CD14-positive monocyte (primary cell): ENCODE measurements at regions not wholly inside any gene's neighbourhood (a gene's known extent, or its start where the extent isn't known, plus 50 kb on each side); places are given as distances from the start of the nearest gene placed in this dataset.

Experiments used
- DNase-seq, 3 donors: peaks; one replicate each; pipeline ENCODE4 v3.0.0-alpha.2; 2011 to 2022
- H2AFZ ChIP-seq: 2 replicates; pipeline ENCODE4 v1.6.0; 2012; ENCODE audit warnings: mild to moderate bottlenecking, low read depth, low read length, inconsistent platforms; ENCODE audit not compliant: insufficient read depth, poor library complexity, severe bottlenecking
- H3K27ac ChIP-seq, 2 donors: 1 replicate in 1 of 2; 2 replicates in 1 of 2; pipeline ENCODE4 v1.5.1; 2012 to 2013; ENCODE audit warnings: low read length in 2 of 2, control low read depth in 1 of 2, inconsistent platforms in 1 of 2, low read depth in 1 of 2, mild to moderate bottlenecking in 1 of 2
- H3K27me3 ChIP-seq, 2 donors: one replicate each; pipeline versions ENCODE4 v1.6.0 to v1.6.1; 2011 to 2013; ENCODE audit warnings: low read length in 2 of 2; ENCODE audit not compliant: control insufficient read depth in 2 of 2, insufficient read depth in 2 of 2
- H3K36me3 ChIP-seq, 2 donors: replicated peaks in 1 of 2; 1 replicate in 1 of 2; 2 replicates in 1 of 2; pipeline versions ENCODE4 v1.5.1 to v1.6.1; 2012 to 2013; ENCODE audit warnings: low read length in 2 of 2, control low read depth in 1 of 2, inconsistent platforms in 1 of 2, mild to moderate bottlenecking in 1 of 2; ENCODE audit not compliant: insufficient read depth in 2 of 2, control insufficient read depth in 1 of 2
- H3K4me1 ChIP-seq, 2 donors: 1 replicate in 1 of 2; 2 replicates in 1 of 2; pipeline versions ENCODE4 v1.5.1 to v1.6.1; 2012 to 2013; ENCODE audit warnings: low read length in 2 of 2, control low read depth in 1 of 2, inconsistent platforms in 1 of 2, mild to moderate bottlenecking in 1 of 2, moderate library complexity in 1 of 2; ENCODE audit not compliant: insufficient read depth in 2 of 2, control insufficient read depth in 1 of 2
- H3K4me2 ChIP-seq: replicated peaks from 2 replicates; pipeline ENCODE3; 2012; ENCODE audit warnings: low read length, moderate library complexity, mild to moderate bottlenecking; ENCODE audit not compliant: poor library complexity, severe bottlenecking; ENCODE audit errors: extremely low read depth
- H3K4me3 ChIP-seq, 3 experiments: fragments of 200-600 bp in 1 of 3; sonication (generic) in 1 of 3; replicated peaks in 1 of 3; 1 replicate in 2 of 3; 2 replicates in 1 of 3; pipeline ENCODE4 v1.5.1; 2011 to 2013; ENCODE audit warnings: low read length in 3 of 3, mild to moderate bottlenecking in 3 of 3, control low read depth in 2 of 3, low read depth in 2 of 3, inconsistent platforms in 1 of 3, moderate library complexity in 1 of 3
- H3K79me2 ChIP-seq: 2 replicates; pipeline ENCODE4 v1.6.0; 2012; ENCODE audit warnings: mild to moderate bottlenecking, control low read depth, inconsistent platforms, low read length, moderate library complexity; ENCODE audit not compliant: insufficient read depth
- H3K9ac ChIP-seq: 2 replicates; pipeline ENCODE4 v1.6.0; 2017; ENCODE audit warnings: low read length, mild to moderate bottlenecking; ENCODE audit not compliant: insufficient read depth, poor library complexity, severe bottlenecking
- H3K9me3 ChIP-seq, 2 donors: replicated peaks in 1 of 2; 1 replicate in 1 of 2; 2 replicates in 1 of 2; pipeline versions ENCODE4 v1.5.1 to v1.6.1; 2012 to 2013; ENCODE audit warnings: low read length in 2 of 2, control low read depth in 1 of 2; ENCODE audit not compliant: control insufficient read depth in 1 of 2, insufficient read depth in 1 of 2
- H4K20me1 ChIP-seq: 2 replicates; pipeline ENCODE4 v1.6.0; 2012; ENCODE audit warnings: mild to moderate bottlenecking, low read length, control low read depth, moderate library complexity; ENCODE audit not compliant: insufficient read depth
- H3K27ac Mint-ChIP-seq, 7 donors: one replicate each; pipeline ENCODE4 v1.8.0; 2020; ENCODE audit warnings: mild to moderate bottlenecking in 7 of 7, mixed read lengths in 7 of 7, moderate library complexity in 6 of 7, inconsistent platforms in 2 of 7
- H3K27me3 Mint-ChIP-seq, 3 donors: one replicate each; pipeline ENCODE4 v1.8.0; 2021 to 2022; ENCODE audit warnings: low read depth in 3 of 3, mild to moderate bottlenecking in 3 of 3, mixed read lengths in 3 of 3, moderate library complexity in 3 of 3, inconsistent platforms in 1 of 3
- H3K36me3 Mint-ChIP-seq, 2 donors: one replicate each; pipeline ENCODE4 v1.8.0; 2020; ENCODE audit warnings: mixed read lengths in 2 of 2, inconsistent platforms in 1 of 2, mild to moderate bottlenecking in 1 of 2
- H3K4me1 Mint-ChIP-seq: one replicate; pipeline ENCODE4 v1.8.0; 2020; ENCODE audit warnings: mild to moderate bottlenecking, mixed read lengths
- H3K4me3 Mint-ChIP-seq, 2 donors: one replicate each; pipeline ENCODE4 v1.8.0; 2020; ENCODE audit warnings: mild to moderate bottlenecking in 2 of 2, mixed read lengths in 2 of 2, moderate library complexity in 1 of 2
- H3K9me3 Mint-ChIP-seq, 7 donors: one replicate each; pipeline ENCODE4 v1.8.0; 2020 to 2022; ENCODE audit warnings: mixed read lengths in 7 of 7, mild to moderate bottlenecking in 6 of 7, moderate library complexity in 6 of 7, inconsistent platforms in 2 of 7
- WGBS: methylation state at CpG from one replicate; pipeline ENCODE4 v1.1.5; 2013; ENCODE audit warnings: missing lambda C conversion rate; ENCODE audit not compliant: insufficient coverage; 5-methylcytosine and 5-hydroxymethylcytosine counted together
- intact Hi-C, 2 donors: fragments of 100-400 bp; cut with micrococcal nuclease; formaldehyde crosslinking; loops; one replicate each; pipeline versions ENCODE4 v1.15.0 to v1.15.1; 2023
- TF ChIP-seq, protein P1 (sequence below): fragments of 200-600 bp; IDR thresholded peaks from one replicate; pipeline ENCODE4 v1.8.0; 2022; ENCODE audit warnings: antibody characterized with exemption, mild to moderate bottlenecking

DNA sequence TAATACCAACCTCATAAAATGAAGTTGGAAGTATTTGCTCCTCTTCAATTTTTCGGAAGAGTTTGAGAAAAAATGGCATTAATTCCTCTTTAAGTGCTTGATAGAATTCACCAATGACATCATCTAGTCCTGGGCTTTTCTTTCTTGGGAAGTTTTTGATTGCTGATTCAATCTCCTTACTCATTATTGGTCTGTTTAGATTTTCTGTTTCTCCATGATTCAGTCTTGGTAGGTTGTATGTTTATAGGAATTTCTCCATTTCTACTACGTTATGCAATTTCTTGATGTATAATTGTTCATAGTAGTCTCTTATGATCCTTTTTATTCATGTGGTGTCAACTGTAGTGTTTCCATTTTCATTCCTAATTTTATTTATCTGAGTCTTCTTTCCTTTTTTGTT, 141.5 kb upstream of the PRNP start:
- no peak for DNase-seq
- H3K4me3 Mint-ChIP-seq, result no peak overlapping the region
- Histone ChIP-seq H3K4me1 (no peaks in the 10 kb centered on the region), H3K79me2 (no peaks in the 10 kb centered on the region), H4K20me1 (no peaks in the 10 kb centered on the region), H3K9me3 (no peaks in the 10 kb centered on the region), H3K9ac (no peak overlapping the region), H3K36me3 (no peaks in the 10 kb centered on the region), H3K27me3 (peaks cover 5 to 8% of the 10 kb centered on the region in 2 donors), H2AFZ (no peak overlapping the region), H3K27ac (no peak overlapping the region), H3K4me3 (no peak overlapping the region), H3K4me2 (no peak overlapping the region)
- peaks cover 7 to 17% (median 12%) of the 10 kb centered on the region in 3 donors for H3K27me3 Mint-ChIP-seq
- no peak overlapping the region for H3K27ac Mint-ChIP-seq
- intact Hi-C loops, result no loop called here
- TF ChIP-seq, protein P1, sequence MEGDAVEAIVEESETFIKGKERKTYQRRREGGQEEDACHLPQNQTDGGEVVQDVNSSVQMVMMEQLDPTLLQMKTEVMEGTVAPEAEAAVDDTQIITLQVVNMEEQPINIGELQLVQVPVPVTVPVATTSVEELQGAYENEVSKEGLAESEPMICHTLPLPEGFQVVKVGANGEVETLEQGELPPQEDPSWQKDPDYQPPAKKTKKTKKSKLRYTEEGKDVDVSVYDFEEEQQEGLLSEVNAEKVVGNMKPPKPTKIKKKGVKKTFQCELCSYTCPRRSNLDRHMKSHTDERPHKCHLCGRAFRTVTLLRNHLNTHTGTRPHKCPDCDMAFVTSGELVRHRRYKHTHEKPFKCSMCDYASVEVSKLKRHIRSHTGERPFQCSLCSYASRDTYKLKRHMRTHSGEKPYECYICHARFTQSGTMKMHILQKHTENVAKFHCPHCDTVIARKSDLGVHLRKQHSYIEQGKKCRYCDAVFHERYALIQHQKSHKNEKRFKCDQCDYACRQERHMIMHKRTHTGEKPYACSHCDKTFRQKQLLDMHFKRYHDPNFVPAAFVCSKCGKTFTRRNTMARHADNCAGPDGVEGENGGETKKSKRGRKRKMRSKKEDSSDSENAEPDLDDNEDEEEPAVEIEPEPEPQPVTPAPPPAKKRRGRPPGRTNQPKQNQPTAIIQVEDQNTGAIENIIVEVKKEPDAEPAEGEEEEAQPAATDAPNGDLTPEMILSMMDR, result no peak
- no peaks in the 10 kb centered on the region for H3K4me1 Mint-ChIP-seq
- no peaks in the 10 kb centered on the region for H3K36me3 Mint-ChIP-seq
- WGBS, result no CpG with 5 or more reads among the region's 2 CpGs
- H3K9me3 Mint-ChIP-seq, result peaks cover 0 to 3% (median 0%) of the 10 kb centered on the region in 7 donors

DNA sequence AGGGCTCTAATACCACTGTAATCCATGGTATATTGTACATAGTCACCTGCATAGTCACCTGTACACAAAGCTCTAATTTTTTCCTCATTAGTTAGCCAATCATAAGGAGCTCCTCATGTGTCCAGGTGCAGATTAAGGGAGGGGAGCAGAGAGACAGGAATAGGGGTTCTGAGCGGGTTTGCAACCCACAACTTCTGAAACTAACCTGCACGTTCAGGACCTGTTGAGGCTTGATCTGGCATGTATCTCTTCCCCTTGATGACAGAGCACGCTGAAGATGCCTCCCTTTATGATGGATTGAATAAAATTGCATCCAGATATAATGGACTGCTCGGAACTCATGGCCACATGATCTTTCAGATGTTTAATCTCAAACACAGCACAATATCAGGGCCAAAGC, 144.0 kb upstream of the PRNP start:
- 100% methylated on average over 1 of the region's 4 CpGs for WGBS

More for the DNA sequence above, 144.0 kb upstream of the PRNP start:
- H3K27ac ChIP-seq, result no peak overlapping the region
- Mint-ChIP-seq H3K4me1 (no peaks in the 10 kb centered on the region), H3K9me3 (peaks cover 0 to 2% (median 0%) of the 10 kb centered on the region in 7 donors), H3K27ac (no peak overlapping the region), H3K4me3 (peak overlapping the region in 1 of 2 donors; percentile 18), H3K27me3 (peaks cover 11 to 18% (median 14%) of the 10 kb centered on the region in 3 donors), H3K36me3 (no peaks in the 10 kb centered on the region)
- TF ChIP-seq, protein P1, result no peak
- H3K27me3 ChIP-seq, result peaks cover 4 to 8% of the 10 kb centered on the region in 2 donors
- H3K79me2 ChIP-seq, result no peaks in the 10 kb centered on the region
- no peak overlapping the region for H3K4me2 ChIP-seq
- H3K36me3 ChIP-seq, result no peaks in the 10 kb centered on the region
- H3K4me1 ChIP-seq, result no peaks in the 10 kb centered on the region
- H3K4me3 ChIP-seq, result no peak overlapping the region
- no peaks in the 10 kb centered on the region for H3K9me3 ChIP-seq
- no peak overlapping the region for H2AFZ ChIP-seq
- H3K9ac ChIP-seq, result no peak overlapping the region
- intact Hi-C loops, result no loop called here
- DNase-seq, result no peak
- H4K20me1 ChIP-seq, result no peaks in the 10 kb centered on the region
